HEK293 (cell line): ENCODE measurements at regions not wholly inside any gene's neighbourhood (a gene's known extent, or its start where the extent isn't known, plus 50 kb on each side); places are given as distances from the start of the nearest gene placed in this dataset.

Experiments
- KLF16 ChIP-seq: fragments of 450-650 bp; formaldehyde crosslinking; IDR thresholded peaks from 2 replicates; pipeline ENCODE4 v1.5.1; 2017; ENCODE audit warnings: missing biosample characterization, missing genetic modification characterization
- RBAK ChIP-seq: fragments of 450-650 bp; formaldehyde crosslinking; IDR thresholded peaks from 2 replicates; pipeline ENCODE4 v1.5.1; 2016; ENCODE audit warnings: missing biosample characterization, missing genetic modification characterization
- ZNF138 ChIP-seq: fragments of 450-650 bp; formaldehyde crosslinking; IDR thresholded peaks from 2 replicates; pipeline ENCODE4 v1.5.1; 2016; ENCODE audit warnings: missing biosample characterization, missing genetic modification characterization, borderline replicate concordance
- ZNF221 ChIP-seq: fragments of 450-650 bp; formaldehyde crosslinking; IDR thresholded peaks from 2 replicates; pipeline ENCODE4 v1.5.1; 2017; ENCODE audit warnings: missing biosample characterization, missing genetic modification characterization, borderline replicate concordance
- ZNF24 ChIP-seq: fragments of 450-650 bp; formaldehyde crosslinking; IDR thresholded peaks from 2 replicates; pipeline ENCODE4 v1.5.1; 2016; ENCODE audit warnings: missing biosample characterization, missing genetic modification characterization
- ZNF830 ChIP-seq: fragments of 450-650 bp; IDR thresholded peaks from 2 replicates; pipeline ENCODE4 v1.5.0; 2018; ENCODE audit warnings: missing biosample characterization, missing genetic modification characterization, low read depth, mild to moderate bottlenecking, moderate library complexity
- TF ChIP-seq, protein P1 (sequence below): fragments of 450-650 bp; formaldehyde crosslinking; IDR thresholded peaks from 2 replicates; pipeline ENCODE4 v1.5.1; 2016; ENCODE audit warnings: missing biosample characterization, missing genetic modification characterization
- TF ChIP-seq, protein P2 (sequence below): fragments of 450-650 bp; formaldehyde crosslinking; IDR thresholded peaks from 2 replicates; pipeline ENCODE4 v1.5.1; 2016; ENCODE audit warnings: missing biosample characterization, missing genetic modification characterization

DNA sequence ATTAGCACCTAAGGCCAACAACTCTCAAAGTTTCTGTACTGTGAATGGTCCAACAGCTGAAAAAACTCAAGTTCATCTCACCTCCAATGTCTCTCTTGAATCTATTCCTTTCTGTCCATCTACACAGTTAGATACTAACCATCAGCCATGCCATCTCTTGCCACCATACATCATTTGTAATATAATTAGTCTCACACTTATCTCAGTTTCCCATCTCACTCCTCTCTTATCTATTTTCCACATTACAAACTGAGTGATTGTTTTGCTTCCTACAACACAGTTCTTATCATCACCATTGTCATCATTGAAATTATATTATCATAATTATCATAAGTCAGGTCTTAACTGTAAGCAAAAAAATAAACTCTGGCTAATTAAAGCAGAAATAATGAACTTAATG, 393.9 kb downstream of the PRELID2 start:
- TF ChIP-seq, protein P1, sequence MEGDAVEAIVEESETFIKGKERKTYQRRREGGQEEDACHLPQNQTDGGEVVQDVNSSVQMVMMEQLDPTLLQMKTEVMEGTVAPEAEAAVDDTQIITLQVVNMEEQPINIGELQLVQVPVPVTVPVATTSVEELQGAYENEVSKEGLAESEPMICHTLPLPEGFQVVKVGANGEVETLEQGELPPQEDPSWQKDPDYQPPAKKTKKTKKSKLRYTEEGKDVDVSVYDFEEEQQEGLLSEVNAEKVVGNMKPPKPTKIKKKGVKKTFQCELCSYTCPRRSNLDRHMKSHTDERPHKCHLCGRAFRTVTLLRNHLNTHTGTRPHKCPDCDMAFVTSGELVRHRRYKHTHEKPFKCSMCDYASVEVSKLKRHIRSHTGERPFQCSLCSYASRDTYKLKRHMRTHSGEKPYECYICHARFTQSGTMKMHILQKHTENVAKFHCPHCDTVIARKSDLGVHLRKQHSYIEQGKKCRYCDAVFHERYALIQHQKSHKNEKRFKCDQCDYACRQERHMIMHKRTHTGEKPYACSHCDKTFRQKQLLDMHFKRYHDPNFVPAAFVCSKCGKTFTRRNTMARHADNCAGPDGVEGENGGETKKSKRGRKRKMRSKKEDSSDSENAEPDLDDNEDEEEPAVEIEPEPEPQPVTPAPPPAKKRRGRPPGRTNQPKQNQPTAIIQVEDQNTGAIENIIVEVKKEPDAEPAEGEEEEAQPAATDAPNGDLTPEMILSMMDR (tag by site-specific recombination): no peak
- no peak for TF ChIP-seq KLF16 (tag by site-specific recombination)
- no peak for TF ChIP-seq ZNF221 (tag by site-specific recombination)
- no peak for TF ChIP-seq RBAK (tag by site-specific recombination)
- no peak for TF ChIP-seq ZNF24 (tag by site-specific recombination)
- TF ChIP-seq ZNF830 (tag by site-specific recombination): no peak
- TF ChIP-seq ZNF138 (tag by site-specific recombination): no peak
- TF ChIP-seq, protein P2, sequence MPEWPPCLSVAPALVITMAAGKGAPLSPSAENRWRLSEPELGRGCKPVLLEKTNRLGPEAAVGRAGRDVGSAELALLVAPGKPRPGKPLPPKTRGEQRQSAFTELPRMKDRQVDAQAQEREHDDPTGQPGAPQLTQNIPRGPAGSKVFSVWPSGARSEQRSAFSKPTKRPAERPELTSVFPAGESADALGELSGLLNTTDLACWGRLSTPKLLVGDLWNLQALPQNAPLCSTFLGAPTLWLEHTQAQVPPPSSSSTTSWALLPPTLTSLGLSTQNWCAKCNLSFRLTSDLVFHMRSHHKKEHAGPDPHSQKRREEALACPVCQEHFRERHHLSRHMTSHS (tag by site-specific recombination): no peak
